IPS DF 4.7 (cell line): ENCODE measurements at regions not wholly inside any gene's neighbourhood (a gene's known extent, or its start where the extent isn't known, plus 50 kb on each side); places are given as distances from the start of the nearest gene placed in this dataset.
"Not testable (repeated sequence)": the region's sequence is repeated elsewhere in the genome, so short reads cannot be mapped to it uniquely, and the experiment has no call there.

Source experiments
- DNase-seq: peaks from one replicate; pipeline ENCODE4 v3.0.0-alpha.2; 2013; ENCODE audit warnings: low spot score; ENCODE audit errors: extremely low read depth

GRCh38 chr2:117190856-117191559 is 623.5 kb upstream of the DDX18 start:
- DNase-seq: no peak

DNA sequence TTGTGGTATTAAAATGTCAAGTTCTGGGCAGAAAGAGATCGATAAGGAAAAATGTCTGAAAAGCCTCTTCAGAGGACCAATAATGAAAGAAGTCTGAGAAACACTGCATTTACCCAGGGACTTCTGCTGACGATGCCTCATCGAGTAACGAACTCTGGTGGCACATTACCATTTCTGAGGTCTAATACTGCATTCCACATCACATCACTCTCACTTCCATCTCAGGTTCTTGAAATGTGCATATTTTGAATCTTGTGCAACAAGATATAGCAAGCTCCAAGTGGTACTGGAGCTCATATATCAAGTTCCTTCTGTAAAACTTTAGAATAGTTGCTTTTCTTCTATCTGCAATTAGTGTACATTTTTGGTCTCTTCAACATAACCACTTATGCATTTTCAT is 619.1 kb upstream of the DDX18 start:
- no peak for DNase-seq

DNA sequence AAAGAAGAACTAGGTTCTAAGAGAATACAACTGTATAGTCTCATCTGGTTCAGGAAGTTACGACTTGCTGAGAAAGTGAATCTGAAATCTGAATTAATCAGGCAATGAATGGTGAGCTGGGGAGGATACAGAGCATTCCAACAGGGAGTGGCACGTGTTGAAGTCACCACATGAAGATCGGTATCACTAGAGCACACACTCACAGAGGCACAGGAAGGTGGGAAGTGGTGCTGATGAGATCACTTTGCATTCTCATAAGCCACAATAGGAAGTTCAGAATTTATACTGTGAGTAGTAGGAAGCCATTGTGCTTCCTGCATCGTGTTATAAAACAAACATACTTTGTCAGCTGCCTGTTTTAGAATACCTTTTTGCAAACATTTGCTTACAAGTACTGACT is 615.0 kb upstream of the DDX18 start:
- no peak for DNase-seq

- DNase-seq: no peak
These were observed 601.9 kb upstream of the DDX18 start for GRCh38 chr2:117212562-117212961.

DNA sequence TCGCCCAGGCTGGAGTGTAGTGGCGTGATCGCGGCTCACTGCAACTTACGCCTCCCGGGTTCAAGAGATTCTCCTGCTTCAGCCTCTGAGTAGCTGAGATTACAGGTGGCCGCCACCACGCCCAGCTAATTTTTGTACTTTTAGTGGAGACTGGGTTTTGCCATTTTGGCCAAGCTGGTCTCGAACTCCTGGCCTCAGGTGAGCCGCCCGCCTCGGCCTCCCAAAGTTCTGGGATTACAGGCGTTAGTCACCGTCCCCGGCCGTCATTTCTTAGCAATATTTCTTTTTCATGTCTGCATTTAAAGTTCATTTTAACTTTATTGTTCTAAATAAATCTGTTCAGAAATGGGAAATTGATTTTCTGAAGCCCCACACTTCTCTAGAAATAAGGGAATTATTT is 597.3 kb upstream of the DDX18 start:
- DNase-seq: no peak

GRCh38 chr2:117222809-117223208 is 591.7 kb upstream of the DDX18 start:
- DNase-seq: no peak

DNA sequence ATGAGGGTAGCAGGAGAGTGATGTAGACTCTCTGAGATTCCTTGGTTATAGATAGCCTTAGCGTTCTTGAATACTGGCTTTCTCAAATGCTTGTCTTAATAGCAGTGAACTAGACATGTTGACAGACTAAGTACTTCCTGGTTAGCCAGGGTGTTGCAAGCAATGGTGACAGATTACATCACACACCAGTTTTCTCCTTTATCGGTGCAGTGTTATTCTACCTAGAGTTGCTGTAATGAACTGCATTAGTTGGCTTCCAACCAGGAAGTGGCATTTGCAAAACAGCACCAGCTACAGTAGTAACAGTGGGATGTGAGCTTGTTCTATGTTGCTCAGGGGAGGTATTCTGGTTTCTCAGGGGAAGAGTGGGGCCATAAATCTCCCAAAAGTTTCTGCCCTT is 582.2 kb upstream of the DDX18 start:
- DNase-seq: no peak

DNA sequence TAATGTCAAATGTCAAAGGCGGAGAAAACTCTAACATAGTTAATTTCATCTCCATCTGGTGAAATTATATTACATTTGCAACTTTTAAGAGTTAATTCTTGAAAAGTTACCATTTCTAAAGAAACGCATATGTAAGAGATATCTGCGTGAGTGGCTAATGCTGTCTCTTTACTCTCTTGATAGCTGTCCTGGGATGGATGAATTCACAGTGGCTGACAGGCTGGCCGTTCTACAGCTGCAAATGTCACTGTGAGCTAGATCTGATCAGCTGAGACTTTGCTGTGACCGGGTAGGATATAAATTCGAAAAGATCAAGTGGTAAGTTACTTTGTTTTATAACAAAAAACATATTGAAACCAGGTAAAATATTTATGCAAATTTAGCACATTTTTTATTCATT is 557.1 kb upstream of the DDX18 start:
- DNase-seq: no peak

- no peak for DNase-seq
These were observed 544.9 kb upstream of the DDX18 start for GRCh38 chr2:117269574-117269973.

DNA sequence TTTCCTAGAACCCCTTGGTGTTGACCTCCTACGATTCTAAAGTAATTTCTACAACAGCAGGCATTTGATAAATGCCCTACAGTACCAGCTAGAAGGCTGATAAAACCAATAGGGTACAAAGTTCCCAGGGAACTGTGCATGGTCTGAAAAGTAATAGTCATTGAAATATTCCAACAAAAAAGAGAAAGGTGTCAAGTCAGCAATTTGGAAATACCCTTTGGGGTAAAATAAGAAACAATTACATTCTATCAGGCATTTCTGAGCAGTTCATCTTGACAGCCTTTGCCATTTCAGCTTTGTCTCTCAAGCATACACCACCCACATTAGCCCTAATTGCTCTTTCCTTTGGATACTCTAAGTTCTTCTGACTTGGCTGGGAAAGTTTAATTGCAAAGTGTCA is 542.9 kb upstream of the DDX18 start:
- no peak for DNase-seq

- no peak for DNase-seq
These were observed 541.4 kb upstream of the DDX18 start for GRCh38 chr2:117273009-117273671.

- DNase-seq: no peak
These were observed 521.5 kb upstream of the DDX18 start for GRCh38 chr2:117293012-117293411.

DNA sequence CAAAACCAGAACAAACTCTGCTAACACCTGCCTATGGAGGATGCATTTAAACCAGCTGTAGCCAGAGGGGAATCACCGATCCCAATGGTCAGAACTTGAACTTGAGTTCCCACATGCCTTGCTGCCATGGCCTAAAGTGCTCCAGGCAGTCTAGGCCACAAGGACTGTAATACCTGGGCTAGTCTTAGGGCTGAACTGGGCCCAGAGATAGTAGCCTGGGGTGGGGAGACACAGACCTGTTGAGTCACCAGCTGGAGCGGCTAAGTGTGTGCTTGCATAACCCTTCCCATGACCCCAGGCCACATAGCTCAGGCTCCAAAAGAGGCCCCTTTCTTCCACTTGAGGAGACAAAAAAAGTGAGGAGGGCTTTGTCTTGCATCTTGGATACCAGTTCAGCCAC is 515.0 kb upstream of the DDX18 start:
- no peak for DNase-seq

GRCh38 chr2:117308861-117309770 is 505.4 kb upstream of the DDX18 start:
- no peak for DNase-seq

GRCh38 chr2:117321816-117322215 is 492.7 kb upstream of the DDX18 start:
- no peak for DNase-seq

DNA sequence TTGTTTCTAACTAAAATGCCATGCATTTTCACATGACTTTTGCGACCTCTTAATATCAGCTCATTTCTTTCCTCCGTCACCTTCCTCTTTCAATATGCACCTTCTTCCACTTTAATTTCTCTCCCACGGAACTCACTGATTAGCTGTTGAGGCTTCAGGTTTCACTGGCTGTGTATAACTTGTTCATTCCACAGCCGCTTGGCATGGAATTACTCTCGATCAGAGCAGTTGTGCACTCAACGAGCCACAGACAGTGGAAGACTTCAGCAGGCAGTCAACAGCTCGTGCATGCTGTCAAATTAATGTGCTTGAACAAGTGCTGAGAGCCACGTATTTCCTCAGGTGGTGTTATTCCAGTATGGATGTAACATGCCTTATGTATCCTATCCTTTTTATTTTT is 491.2 kb upstream of the DDX18 start:
- DNase-seq: no peak

GRCh38 chr2:117330641-117331040 is 483.9 kb upstream of the DDX18 start:
- no peak for DNase-seq

GRCh38 chr2:117335967-117336366 is 478.5 kb upstream of the DDX18 start:
- DNase-seq: no peak

DNA sequence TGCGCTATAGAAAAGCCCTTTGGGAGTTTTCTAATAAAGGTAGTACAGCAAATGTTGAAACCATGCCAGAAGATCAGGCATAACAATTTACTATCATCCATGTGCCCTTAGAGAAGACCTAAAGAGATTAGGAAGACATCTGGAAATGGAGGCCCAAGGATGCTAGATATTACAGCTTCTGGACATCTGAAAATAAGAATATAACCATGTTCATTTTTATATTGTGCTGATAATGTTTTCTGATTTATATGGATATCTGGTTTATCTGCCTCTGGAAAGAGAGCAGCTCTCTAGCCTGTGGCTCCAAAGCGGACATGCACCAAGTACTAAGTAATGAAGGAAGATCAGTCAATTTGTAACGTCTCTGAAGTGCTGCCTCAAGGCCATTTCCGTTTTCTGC is 478.0 kb upstream of the DDX18 start:
- DNase-seq: no peak

GRCh38 chr2:117337981-117338380 is 476.5 kb upstream of the DDX18 start:
- not testable (repeated sequence) for DNase-seq

DNA sequence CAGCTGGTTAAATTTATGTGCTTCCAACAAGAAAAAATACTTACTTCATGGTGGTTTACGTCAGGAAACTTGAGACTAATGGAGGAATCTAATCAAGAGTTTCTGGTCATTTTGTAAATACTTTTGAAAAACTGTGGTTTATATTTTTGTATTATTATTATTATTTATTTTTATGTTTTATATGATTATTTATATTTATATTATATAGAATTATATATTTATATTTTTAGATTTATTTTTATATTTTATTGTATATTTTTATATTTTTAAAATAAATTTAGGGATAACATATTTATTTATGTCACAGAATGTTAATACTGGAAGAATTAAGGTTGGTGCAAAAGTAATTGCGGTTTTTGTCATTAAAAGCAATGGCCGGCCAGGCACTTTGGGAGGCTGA is 474.5 kb upstream of the DDX18 start:
- DNase-seq: no peak

DNA sequence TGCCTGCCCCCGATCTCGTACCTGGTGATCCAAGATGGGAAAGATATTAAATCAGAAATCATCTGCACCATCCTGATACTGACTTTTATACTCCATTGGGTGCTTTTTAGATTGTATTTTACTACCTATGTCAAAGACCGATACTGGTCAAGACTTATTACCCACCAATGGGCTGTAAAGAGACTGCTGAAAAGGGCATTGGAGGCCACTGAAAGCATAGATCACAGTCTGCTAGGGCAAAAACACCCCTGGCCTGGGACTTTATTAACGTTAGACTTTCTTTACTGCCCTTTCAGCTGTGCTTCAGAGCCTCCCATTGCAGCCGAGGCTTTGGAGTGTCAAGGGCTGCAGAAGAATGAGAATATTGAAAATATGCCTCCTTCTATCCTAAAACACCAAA is 472.8 kb upstream of the DDX18 start:
- no peak for DNase-seq
